Right lobe of liver (tissue), 6 donors: ENCODE measurements at regions not wholly inside any gene's neighbourhood (a gene's known extent, or its start where the extent isn't known, plus 50 kb on each side); places are given as distances from the start of the nearest gene placed in this dataset.

Experiments
- ATAC-seq, 4 donors: fragments of 200-7000 bp; cut with Tn5 transposase; one replicate each; pipeline ENCODE4 v1.9.1; 2020; ENCODE audit warnings: mild to moderate bottlenecking in 4 of 4, moderate library complexity in 4 of 4
- DNase-seq, 3 donors: peaks; one replicate each; pipeline ENCODE4 v3.0.0-alpha.2; 2020
- H3K27ac ChIP-seq, 3 donors: fragments of 200-600 bp; one replicate each; pipeline ENCODE4 v1.8.0; 2022
- H3K27me3 ChIP-seq, 2 donors: fragments of 200-600 bp; one replicate each; pipeline ENCODE4 v1.8.0; 2022
- H3K36me3 ChIP-seq, 4 donors: fragments of 200-600 bp; sonication (generic) in 1 of 4; one replicate each; pipeline versions ENCODE4 v1.5.1 to v1.8.0; 2017 to 2022; ENCODE audit warnings: control low read depth in 1 of 4
- H3K4me1 ChIP-seq, 4 donors: fragments of 200-600 bp; sonication (generic) in 1 of 4; one replicate each; pipeline versions ENCODE4 v1.5.1 to v1.8.0; 2017 to 2022; ENCODE audit warnings: control low read depth in 1 of 4
- H3K4me3 ChIP-seq, 3 donors: fragments of 200-600 bp; one replicate each; pipeline ENCODE4 v1.8.0; 2022
- H3K9me3 ChIP-seq, 4 donors: fragments of 200-600 bp; sonication (generic) in 1 of 4; one replicate each; pipeline versions ENCODE4 v1.5.1 to v1.8.0; 2017 to 2022; ENCODE audit warnings: control low read depth in 1 of 4
- POLR2A ChIP-seq: fragments of 450-650 bp; IDR thresholded peaks from one replicate; pipeline ENCODE4 v1.6.1; 2017; ENCODE audit warnings: antibody characterized with exemption, mild to moderate bottlenecking
- WGBS: methylation state at CpG from one replicate; pipeline ENCODE4 v1.1.6; 2018; ENCODE audit warnings: low coverage, low lambda C conversion rate; ENCODE audit not compliant: insufficient coverage; ENCODE audit errors: missing lambda C conversion rate; 5-methylcytosine and 5-hydroxymethylcytosine counted together
- intact Hi-C, 2 donors: fragments of 100-400 bp; cut with DNase I; formaldehyde crosslinking; loops; one replicate each; pipeline versions ENCODE4 v1.11.2 to v1.14.1; 2022
- TF ChIP-seq, protein P1 (sequence below), 4 donors: fragments of 200-600 bp in 3 of 4; fragments of 450-650 bp in 1 of 4; IDR thresholded peaks; one replicate each; pipeline versions ENCODE4 v1.5.1 to v1.8.0; 2016 to 2022; ENCODE audit warnings: antibody characterized with exemption in 4 of 4, mild to moderate bottlenecking in 2 of 4
- donor health status: DM: no; HTN: yes; CAD: no.
- donor health status: DM: no; HTN: no; CAD: no.
- donor health status: DM: no; HTN: no; CAD: no.
- donor health status: DM: no; HTN: yes; CAD: no.
- donor health status: DM: no; HTN: yes; CAD: no.

DNA sequence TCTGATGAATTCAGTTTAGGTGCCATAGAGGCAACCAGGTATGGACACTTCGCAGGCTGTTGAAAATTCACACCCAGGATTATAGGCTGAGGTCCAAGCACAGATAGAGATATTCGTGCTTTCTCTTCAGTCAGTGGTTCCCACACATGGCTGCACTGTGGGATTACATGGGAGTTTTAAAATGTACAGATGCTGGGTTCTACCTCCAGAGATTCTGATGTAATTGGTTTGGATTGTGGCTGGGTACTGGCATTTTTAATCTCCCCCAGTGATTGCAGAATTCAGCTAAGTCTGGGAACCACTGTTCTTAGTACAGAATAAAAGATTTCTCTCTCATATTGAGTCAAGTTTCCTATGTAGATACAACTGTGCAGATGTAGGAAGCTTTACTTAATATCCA, 91.6 kb downstream of the FOXB1 start:
- WGBS: 58% methylated on average over 2 of the region's 2 CpGs
- no peaks in the 10 kb centered on the region for H3K9me3 ChIP-seq
- intact Hi-C loops: no loop called here
- no peak overlapping the region for H3K27ac ChIP-seq
- H3K36me3 ChIP-seq: no peaks in the 10 kb centered on the region
- TF ChIP-seq, protein P1, sequence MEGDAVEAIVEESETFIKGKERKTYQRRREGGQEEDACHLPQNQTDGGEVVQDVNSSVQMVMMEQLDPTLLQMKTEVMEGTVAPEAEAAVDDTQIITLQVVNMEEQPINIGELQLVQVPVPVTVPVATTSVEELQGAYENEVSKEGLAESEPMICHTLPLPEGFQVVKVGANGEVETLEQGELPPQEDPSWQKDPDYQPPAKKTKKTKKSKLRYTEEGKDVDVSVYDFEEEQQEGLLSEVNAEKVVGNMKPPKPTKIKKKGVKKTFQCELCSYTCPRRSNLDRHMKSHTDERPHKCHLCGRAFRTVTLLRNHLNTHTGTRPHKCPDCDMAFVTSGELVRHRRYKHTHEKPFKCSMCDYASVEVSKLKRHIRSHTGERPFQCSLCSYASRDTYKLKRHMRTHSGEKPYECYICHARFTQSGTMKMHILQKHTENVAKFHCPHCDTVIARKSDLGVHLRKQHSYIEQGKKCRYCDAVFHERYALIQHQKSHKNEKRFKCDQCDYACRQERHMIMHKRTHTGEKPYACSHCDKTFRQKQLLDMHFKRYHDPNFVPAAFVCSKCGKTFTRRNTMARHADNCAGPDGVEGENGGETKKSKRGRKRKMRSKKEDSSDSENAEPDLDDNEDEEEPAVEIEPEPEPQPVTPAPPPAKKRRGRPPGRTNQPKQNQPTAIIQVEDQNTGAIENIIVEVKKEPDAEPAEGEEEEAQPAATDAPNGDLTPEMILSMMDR (IDR thresholded peaks at IDR 0.05): no peak
- no peak for TF ChIP-seq POLR2A
- peaks cover 0 to 34% (median 15%) of the 10 kb centered on the region in 4 donors for H3K4me1 ChIP-seq
- DNase-seq (no peak), ATAC-seq (no peak)
- no peaks in the 10 kb centered on the region for H3K27me3 ChIP-seq
- no peak overlapping the region for H3K4me3 ChIP-seq

DNA sequence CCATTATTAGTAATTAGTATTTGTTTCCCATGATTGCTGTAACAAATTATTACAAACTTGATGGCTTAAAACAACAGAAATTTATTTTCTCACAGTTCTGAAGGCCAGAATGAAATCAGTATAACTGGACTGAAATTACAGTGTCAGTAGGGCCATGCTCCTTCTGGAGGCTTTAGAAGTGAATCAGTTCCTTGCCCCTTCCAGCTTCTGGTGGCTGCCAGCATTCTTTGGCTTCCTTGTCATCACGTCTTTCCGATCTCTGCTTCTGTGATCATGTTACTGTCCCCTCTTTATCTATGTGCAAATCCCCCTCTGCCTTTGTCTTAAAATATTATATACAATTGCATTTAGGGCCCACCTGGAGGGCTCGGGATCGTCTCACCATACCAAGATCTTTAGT, 92.0 kb downstream of the FOXB1 start:
- 89% methylated on average over 4 of the region's 4 CpGs for WGBS
- no peak for TF ChIP-seq POLR2A
- TF ChIP-seq, protein P1 (IDR thresholded peaks at IDR 0.05): no peak
- intact Hi-C loops: no loop called here
- H3K4me3 ChIP-seq: no peak overlapping the region
- H3K36me3 ChIP-seq: no peaks in the 10 kb centered on the region
- no peak overlapping the region for H3K27ac ChIP-seq
- ATAC-seq: no peak
- no peaks in the 10 kb centered on the region for H3K27me3 ChIP-seq
- no peaks in the 10 kb centered on the region for H3K9me3 ChIP-seq
- H3K4me1 ChIP-seq: peaks cover 0 to 31% (median 13%) of the 10 kb centered on the region in 4 donors
- no peak for DNase-seq

DNA sequence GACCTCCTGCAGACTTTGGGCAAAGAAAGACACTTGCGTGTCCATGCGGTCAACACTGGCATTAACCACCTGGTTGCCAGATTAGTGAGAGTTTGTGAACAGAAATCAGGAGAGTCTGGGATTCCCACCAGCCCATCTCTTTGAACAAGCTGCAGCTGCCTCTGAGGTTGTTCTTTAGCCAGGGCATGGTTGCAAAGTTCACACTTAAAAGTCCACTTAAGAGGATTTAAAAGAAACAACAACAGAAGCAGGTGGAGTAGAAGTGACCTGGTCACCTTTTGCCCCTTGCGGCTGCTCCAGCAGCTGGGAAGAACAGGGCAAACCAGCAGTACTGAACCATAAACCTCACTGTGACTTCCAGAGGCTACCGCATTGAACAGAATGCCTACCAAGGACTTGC, 97.3 kb downstream of the FOXB1 start:
- TF ChIP-seq POLR2A: no peak
- TF ChIP-seq, protein P1 (IDR thresholded peaks at IDR 0.05): no peak
- ATAC-seq (peak in 1 of 4 donors; percentile 50), DNase-seq (no peak)
- Histone ChIP-seq H3K4me1 (no peaks in the 10 kb centered on the region), H3K36me3 (no peaks in the 10 kb centered on the region), H3K9me3 (no peaks in the 10 kb centered on the region), H3K27ac (no peak overlapping the region), H3K27me3 (no peaks in the 10 kb centered on the region), H3K4me3 (no peak overlapping the region)
- intact Hi-C loops: no loop called here
- 16% methylated on average over 2 of the region's 4 CpGs for WGBS

DNA sequence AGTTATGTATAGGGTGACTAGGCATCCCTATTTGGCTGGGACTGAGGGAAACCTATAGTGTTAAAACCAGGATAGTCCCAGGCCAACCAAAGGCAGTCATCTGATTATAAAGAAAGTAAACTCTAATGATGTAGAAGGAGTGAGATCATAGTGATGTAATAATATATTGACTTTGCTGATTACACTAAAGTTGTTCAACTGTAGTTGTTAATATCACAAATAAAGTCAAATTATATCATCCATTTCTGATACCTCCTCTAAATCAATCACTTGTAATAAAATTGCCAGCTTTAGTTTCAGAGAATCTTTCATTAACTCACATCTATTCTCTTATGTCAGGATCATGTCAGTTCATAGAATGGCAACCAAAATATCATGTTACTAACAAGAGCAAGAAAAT, 98.6 kb downstream of the FOXB1 start:
- DNase-seq (no peak), ATAC-seq (no peak)
- H3K9me3 ChIP-seq: no peaks in the 10 kb centered on the region
- no peak overlapping the region for H3K4me3 ChIP-seq
- H3K27me3 ChIP-seq: no peaks in the 10 kb centered on the region
- H3K4me1 ChIP-seq: no peaks in the 10 kb centered on the region
- intact Hi-C loops: no loop called here
- no peak overlapping the region for H3K27ac ChIP-seq
- no peaks in the 10 kb centered on the region for H3K36me3 ChIP-seq
- TF ChIP-seq, protein P1 (IDR thresholded peaks at IDR 0.05): no peak
- TF ChIP-seq POLR2A: no peak

DNA sequence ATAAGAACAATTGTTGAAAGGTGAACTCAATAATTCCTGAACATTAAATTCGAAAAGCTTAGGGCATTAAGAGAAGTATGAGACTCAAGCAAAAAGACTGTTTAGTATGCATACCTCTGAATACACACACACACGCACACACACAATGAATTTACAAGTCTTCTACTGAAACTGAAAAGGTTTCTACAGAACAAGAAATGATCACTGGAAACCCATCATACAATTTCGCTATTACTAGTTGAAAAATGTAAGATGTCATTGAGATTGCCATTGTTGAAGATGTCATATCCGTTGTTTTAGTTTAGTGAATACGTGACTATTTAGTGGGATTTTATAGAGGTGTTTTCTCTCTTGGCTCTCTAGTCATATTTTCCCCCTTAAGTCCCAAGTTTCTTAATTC, 106.8 kb downstream of the FOXB1 start:
- H3K4me1 ChIP-seq: no peaks in the 10 kb centered on the region
- DNase-seq (no peak), ATAC-seq (no peak)
- TF ChIP-seq, protein P1 (IDR thresholded peaks at IDR 0.05): no peak
- H3K27ac ChIP-seq: no peak overlapping the region
- H3K27me3 ChIP-seq: no peaks in the 10 kb centered on the region
- no peaks in the 10 kb centered on the region for H3K36me3 ChIP-seq
- no peak overlapping the region for H3K4me3 ChIP-seq
- H3K9me3 ChIP-seq: no peaks in the 10 kb centered on the region
- WGBS: 86% methylated on average over 5 of the region's 5 CpGs
- intact Hi-C loops: no loop called here
